Renal cortical epithelial cell (primary cell): ENCODE measurements at regions not wholly inside any gene's neighbourhood (a gene's known extent, or its start where the extent isn't known, plus 50 kb on each side); places are given as distances from the start of the nearest gene placed in this dataset.

Experiments used
- DNase-seq: peaks from one replicate; pipeline ENCODE4 v3.0.0-alpha.2; 2011; ENCODE audit warnings: low read depth

DNA sequence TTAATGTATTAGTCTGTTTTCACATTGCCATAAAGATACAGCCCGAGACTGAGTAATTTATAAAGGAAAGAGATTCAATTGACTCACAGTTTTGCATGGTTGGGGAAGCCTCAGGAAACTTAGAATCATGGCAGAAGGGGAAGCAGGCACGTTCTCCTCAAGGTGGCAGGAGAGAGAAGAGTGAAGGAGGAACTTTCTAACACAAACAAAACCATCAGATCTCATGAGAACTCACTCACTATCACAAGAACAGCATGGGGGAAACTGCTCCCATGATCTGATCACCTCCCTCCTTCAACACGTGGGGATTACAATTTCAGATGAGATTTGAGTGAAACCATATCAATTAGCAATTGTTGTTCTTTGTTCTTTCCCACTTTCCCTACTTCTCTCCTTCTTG is 689.0 kb upstream of the SLITRK1 start:
- DNase-seq: no peak

DNA sequence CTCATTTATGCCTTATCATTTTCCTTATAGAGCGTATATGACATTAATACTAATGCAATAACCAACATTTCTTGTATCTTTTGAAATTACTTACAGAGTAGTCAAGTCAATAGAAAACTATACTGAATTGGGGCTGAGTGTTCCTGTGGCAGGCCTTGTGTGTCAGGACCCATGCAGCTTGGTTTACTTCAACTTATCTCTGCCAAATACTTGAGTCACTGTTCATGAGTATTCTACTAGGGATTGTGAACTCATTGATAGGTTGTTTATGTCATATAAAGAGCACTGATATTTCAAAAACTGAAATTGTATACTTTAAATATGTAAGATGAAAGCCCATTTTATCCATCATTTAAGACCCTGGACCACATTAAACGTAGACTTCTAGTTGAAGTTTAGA is 688.6 kb upstream of the SLITRK1 start:
- DNase-seq: no peak

DNA sequence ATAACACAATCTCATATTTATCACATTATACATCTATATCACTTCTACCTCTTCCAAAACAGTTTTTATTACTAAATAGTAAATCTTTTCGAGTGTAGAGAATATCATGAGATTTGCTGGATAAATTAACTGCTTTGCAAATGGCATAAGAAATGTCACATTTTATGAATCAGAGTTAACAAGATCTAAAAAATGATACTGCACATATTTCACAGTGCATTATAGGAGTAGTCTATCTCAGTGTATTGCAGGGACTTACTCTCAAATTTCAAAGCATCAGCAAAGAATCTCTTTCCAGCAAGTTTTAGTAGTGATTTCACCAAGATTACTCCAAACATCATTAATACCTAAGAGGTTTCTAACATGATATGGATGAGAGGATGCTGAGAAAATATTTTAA is 687.1 kb upstream of the SLITRK1 start:
- DNase-seq: no peak

DNA sequence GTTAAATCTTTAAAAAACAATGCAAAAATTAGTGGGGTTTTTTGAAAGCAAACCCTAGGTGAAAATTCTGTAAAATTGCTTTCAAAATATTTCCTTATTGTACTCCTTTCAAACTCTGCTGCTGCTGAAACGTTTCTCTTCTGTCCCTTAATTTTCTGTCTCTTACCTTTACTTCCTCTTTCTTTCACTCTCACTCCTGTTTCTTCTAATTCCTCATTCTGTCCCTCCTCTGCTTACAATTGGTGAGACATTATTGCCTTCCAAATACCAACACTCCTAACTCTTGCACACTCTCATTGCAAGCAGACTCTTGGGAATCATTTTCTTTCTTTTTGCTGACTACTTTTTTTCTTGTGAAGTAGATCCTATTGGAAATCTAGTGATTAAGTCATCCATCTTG is 685.6 kb upstream of the SLITRK1 start:
- DNase-seq: no peak

DNA sequence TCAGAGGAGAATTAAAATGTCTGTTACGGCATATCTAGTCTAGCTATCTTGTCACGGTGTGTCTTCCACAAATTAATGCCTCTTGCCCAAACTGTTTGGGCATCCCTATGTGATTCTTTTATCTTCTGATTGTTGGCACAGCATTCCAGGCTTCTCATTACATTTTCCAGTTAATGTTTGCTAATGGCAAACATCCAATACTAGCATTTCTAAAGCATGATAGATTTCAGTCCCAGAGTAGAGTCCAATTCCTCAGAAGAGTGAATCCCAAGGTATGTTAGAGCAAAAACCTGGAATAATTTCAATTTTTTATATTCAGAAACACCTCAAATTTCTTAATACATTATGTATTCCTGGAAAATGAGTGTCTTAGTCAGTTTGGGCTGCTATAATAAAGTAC is 684.5 kb upstream of the SLITRK1 start:
- DNase-seq: no peak

DNA sequence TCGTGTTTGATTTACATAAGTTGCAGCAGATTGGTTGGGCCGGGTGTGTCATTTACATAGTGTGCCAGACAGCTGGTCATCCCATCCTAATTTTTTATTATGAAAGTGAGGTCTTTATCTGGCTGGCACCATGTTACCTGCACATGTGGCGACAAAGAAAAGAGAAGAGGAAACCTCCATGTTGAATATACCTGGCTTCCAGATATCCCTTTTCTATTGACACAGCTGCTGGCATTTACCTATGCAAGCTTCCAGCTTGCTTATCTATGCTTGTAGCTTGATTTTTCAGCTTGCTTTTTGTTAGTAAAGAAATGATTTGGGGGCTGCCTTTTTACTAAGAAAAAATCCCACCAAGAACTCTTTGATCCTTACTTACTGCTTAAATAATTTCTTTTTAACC is 681.3 kb upstream of the SLITRK1 start:
- no peak for DNase-seq

DNA sequence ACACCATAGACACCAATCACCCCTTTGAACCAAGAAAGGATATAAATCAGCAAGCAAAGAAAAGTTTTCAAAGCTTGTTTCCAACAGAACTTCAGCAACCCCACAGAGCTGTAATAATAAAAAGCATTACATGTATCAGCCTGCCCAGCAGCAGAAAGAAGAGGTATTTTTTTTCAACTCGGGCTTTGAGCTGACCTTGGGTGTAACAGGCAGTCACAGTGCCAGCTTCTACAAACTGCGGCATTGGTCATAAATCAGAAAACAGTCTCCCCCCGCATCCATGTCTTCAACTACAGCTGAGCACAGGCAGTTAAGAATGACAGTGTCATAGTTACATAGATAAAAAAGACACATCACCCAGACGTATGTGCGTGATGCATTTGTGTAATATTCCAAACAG is 671.0 kb upstream of the SLITRK1 start:
- DNase-seq: no peak

DNA sequence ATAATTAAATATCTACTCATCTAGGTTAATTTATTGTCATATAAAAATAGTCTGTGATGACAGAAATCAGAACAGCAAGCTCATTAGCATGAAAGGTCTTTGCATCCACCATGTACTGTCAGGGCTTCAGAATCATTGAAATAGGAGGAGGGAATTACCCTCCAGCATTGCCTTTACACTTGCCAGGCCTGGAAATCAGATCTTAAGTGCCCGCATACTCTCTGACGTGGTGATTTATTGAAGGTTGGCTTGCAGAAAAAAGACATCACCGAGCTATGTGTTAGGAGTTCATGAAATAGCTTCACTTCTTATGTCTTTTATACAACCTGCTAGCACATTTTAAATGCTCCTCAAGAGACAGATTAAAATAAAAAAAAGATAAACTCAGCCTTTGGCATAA is 661.7 kb upstream of the SLITRK1 start:
- no peak for DNase-seq

DNA sequence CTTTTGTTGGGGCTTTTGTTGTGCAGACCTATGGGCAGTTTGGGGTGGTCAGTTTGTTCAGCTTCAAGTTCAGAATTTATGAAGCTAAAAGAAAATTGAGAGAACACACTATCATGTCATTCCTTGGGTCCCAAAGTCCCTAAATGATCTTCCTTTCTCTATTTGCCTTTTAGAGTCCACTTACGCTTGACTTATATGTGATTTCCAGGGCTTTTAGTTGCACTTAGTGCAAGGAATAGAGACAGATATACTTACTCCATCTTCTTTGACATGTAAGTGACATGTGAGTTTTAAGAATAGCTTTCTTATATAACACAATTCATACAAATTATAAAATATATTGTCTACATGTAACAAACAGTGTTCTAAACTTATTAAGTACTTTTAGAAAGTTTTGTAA is 660.1 kb upstream of the SLITRK1 start:
- DNase-seq: no peak

DNA sequence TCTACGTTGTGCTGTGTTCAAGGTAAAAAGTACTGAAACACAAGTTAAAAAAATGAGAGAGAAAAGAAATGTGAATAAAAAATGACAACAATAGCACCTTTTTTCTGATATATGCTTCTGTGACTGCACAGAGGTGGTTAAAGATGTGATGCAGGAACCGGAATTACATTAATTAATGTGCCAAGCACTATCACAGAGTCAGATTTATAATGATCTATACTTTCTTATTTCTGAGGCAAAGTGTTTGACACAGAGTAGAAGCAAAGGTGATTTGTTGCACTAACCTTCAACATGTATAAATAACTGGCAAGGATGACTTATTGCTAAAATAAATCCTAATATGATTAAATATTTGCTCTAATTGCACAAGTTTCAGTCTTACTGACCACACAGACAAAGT is 654.6 kb upstream of the SLITRK1 start:
- DNase-seq: no peak

DNA sequence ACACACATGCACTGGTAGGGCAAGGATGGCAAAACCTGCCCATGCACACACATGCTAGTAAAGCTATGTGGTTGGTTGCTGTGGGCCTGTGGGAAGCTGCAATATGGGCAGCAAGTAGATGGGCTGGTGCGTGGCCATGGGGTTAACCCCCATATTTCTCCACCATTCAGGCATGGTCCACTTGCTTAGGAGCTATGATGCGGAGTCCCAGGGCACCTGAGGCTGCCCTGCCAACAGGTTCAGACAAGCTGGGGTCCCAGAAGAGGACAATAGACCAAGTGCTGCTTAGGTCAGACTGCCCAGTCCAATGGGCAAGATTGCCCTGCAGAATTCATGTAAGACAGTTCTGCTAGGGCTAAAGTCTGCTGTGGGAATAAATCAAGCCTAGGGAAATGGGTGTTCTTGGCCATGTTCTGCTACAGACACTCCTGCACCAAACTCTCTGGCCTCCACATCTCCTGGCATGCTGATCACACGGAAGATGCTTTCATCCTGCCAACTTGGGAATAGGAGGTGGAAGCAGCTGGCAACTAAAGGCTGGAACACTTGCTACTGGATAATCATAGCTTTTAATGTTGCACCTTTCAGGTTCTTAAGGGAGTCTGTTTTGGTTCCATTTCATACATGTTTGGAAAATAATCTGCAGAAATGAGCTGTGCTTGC is 646.3 kb upstream of the SLITRK1 start:
- no peak for DNase-seq

DNA sequence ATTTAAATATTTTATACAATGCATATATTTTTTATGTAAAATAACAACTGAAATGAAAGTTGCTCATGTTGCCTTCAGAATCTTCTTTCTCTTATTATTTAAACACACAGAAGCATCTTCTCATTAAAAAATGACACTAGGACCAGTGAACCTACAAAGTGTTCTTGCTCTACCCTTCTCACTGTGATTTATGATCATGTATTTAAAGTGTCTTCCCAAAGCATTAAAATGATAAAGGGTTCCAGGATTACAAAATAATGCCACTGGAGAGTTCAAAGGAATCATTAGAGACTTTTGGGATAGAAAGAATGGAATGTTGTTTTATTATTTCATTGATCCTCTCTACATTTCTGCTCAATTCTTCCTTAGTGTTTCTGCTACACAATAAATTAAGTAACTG is 643.6 kb upstream of the SLITRK1 start:
- no peak for DNase-seq

DNA sequence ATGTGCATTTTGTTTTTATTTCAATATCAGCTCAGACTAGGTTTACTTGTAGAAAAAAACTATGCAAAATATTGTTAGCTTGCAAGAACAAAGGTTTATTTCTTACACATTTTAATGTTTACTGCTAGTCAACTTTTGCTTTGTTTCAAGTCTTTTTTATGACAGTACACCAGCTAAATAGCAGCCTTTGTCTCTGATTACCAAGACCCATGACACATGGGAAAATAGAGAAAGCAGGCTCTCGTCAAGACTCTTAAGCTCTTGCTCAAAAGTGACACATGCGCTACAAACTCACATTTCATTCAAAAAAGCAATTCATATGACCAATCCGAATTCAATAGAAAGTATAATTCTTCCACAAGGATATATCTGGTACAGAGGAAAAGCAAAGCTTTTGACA is 642.3 kb upstream of the SLITRK1 start:
- no peak for DNase-seq

DNA sequence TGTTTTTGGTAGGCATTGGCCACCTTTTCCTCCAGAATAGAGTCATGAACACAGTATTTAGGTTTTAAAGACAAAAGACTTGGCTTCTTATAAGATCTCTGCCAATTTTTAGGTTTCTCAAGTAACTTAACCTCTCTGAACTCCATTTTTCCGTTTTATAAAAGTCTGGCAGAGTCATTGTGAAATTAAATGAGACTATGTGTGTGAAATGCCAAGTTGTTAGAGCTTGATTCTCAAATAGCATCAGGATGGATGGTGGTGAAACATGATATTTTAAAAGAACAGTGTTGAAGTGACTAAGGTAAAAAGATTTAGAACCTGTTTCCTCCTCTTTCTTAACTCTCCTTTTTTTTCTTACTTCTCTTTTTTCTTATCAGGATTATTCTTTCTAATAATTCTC is 617.7 kb upstream of the SLITRK1 start:
- no peak for DNase-seq

DNA sequence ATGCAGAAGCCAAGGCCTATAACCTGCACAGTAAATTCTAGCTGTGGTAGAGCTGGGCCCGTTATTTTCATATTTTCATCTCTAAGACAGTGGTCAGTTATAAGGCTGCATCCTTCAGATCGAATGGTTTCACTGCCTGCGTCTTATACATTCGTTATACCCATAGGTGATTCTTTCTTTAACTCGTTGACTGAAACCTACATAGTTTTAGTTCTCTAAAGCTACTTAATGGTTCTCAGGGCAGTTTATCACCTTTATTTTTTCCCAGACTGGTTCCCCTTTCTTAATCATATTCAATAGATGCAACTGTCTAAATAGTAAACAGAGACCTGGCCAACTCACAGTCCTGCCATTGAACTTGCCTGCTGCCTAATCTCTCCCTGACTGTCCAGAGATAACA is 615.3 kb upstream of the SLITRK1 start:
- no peak for DNase-seq

DNA sequence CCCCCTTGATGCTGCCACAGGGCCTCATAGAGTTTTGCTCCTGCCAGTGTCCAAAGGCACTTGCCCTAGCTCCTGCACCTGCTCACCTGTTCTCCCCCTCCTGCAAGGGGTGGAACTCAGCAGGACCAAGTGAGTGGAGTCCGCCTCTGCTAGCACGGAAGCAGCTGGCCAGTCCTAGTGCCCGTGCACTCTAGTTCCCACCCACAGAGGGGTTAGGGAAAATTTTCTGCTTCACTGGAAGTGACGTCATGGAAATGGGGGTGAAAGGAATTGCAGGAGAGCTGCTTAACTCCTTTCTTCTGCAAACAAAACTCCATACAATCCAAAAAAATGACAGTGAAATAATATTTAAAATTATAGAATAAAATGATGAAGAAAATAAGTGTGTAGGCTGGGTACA is 609.7 kb upstream of the SLITRK1 start:
- no peak for DNase-seq

DNA sequence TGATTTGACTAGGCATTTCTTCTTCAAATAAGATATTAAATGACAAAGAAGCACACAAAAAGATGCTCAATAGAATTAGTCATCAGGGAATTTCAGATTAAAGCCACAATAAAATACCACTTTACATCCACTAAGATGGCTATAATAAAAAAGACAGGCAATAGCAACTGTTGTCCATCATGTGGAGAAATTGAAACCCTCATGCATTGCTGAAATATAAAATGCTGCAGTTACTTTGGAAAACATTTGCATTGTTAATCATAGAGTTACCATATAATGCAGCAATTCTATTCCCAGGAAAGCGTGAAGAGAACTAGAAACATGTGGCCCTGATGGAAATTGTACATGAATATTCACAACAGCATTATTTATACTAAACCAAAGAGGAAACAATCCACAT is 605.5 kb upstream of the SLITRK1 start:
- no peak for DNase-seq

DNA sequence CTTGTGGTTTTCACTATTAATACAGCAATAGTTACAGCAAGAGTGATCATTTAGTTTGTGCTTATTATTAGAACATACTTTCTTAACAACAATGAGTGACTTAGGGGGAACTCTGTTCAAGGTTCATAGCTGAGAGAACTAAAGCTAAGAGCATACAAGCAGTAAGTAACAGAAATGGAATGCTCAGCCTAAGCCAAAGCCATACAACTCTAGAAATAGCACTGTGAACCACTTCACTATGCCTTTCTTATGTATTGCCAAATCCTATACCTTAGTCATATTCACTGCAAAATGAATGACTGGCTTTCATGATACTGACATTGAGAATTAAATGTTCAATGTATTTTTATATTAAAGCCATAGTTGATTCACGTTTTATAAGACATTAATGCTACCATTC is 599.7 kb upstream of the SLITRK1 start:
- DNase-seq: no peak

DNA sequence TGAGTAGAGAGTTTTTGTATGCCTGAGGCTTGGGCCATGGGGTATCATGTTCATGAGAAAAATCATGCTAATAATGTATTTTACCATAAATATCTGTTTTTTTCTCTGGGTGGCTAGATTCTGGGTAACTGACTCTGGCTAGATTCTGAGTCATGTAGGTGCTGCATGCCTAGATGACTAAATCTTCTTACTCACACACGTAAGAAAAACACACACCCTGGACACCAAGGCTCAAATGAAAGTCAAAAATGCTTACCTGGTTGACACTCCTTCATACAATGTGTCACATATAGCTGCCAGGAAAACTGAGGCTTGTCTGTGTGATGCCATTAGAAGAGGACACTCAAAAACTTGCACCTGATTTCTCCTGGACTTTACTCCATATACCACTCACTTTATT is 597.4 kb upstream of the SLITRK1 start:
- DNase-seq: peak; percentile 22

DNA sequence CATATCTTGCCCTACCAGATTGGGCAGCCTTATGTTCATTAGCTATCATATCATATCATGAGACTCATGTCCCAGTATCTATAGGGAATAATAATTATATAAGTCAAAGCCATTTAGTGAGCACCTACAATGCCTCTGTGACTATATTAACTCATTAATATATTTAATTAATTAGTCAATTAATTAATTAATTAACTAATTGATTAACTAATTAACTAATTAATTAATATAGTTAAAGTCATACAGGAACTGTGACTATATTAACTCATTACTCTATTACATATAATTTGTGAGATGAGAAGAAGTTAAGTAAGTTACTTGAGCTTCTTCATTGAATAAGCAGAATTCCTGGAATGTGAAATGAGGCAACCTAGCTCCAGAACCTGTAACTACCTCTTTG is 588.3 kb upstream of the SLITRK1 start:
- DNase-seq: no peak

DNA sequence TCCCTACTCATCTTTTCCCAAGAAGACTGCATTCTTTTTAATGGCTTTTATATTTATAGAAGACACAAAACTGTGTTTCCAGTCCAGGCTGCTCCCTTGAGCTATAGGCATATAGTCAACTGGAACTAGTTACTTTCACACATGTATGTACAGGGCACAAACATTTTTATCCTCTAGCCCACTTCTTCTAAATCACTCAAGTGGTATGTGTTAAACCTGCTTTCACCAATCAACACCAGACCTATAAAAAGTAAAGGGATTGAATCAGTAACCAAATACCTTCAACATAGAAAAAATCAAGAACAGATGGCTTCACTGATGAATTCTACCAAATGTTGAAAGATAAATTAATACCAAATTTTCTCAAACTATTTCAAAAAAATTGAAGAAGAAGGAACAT is 584.2 kb upstream of the SLITRK1 start:
- no peak for DNase-seq

DNA sequence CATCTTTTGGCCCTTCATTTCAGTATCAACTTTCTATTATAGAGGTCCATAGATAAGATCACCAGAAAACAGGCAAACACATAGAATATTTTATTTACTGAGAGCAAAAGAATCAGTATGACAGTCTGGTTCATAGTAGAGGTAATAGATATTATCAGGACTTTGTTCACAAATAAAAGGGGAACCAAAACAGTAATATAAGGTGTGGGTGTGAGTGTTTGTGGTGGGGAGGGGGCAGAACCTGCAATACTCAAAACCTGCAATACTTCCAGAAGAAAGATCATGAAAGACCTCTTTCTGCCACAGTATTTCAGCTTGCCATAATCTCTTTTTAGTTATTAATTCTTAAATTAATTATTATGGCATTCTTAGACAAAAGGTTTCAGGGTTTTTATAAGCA is 578.7 kb upstream of the SLITRK1 start:
- DNase-seq: no peak

DNA sequence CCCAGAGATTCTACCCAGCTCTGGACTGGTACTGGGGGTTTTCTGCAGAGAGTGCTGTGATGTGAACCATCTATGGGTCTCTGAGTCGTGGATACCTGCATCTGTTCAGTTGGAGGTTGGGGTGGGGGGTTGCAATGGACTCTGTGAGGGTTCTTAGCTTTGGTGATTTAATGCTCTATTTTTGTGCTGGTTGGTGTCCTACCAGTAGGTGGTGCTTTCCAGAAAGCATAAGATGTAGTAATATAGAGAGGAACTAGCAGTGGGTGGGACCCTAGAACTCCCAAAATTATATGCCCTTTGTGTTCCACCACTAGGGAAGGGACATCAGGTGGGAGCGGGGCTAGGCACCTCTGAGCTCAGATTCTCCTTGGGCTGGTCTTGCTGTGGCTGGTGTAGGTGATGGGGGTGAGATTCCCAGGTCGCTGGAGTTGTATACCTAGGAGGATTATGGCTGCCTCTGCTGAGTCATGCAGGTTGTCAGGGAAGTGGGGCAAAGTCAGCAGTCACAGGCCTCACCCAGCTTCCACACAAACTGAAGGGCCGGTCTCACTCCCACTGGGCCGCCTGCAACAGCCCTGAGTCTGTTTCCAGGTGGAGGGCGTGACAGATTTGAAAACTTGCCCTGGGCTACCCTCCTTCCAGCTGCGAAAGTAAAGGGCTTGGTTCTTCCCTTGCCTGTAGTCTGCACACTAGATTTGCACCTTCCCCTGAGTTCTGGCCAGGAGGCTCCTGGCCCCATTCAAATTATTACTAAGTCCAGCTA is 573.0 kb upstream of the SLITRK1 start:
- no peak for DNase-seq

DNA sequence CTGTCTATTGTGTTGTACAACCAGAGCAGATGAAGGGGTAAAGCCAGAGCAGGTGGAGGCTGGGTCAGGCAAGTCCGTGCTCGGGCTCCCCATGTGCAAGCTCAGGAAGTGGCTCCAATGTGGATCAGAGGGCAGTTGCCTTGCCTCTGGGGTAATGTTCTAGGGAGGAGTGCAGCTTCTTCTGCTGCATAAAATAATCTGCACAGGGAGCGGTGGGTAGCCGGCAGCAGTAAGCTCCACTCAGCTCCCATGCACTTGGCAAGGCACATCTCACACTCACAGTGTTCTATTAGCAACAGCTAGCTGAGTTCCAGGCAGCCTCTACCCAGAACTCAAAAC is 565.3 kb upstream of the SLITRK1 start:
- no peak for DNase-seq
